ENCODE measurements at regions not wholly inside any gene's neighbourhood (a gene's known extent, or its start where the extent isn't known, plus 50 kb on each side); places are given as distances from the start of the nearest gene placed in this dataset.

DNA sequence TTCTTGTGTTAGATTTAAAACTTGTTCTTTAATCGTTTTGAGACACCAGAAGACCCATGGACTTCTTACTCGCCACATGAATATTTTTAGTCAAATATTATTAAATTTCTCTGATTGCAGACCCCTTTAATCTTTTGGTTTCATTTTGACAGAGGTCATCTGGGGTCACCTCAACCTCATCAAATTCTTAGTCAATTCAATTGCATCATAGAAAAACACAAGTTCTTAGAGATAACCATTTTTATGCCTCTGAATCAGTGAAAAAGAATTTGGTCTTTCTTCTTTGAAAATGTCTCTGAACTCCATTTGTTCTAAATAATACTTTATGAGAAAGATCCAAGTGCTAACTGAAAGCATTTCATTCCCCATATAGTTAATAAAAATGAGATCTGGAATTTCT, 55.2 kb upstream of the CBLN4 start:
- no peak for DNase-seq
- in situ Hi-C loops (cut with HindIII; ENCODE audit: low pct_ligation_motif_present, low pct_unique_long_range_greater_than_20kb, low sequenced_read_pairs), result no loop called here

DNA sequence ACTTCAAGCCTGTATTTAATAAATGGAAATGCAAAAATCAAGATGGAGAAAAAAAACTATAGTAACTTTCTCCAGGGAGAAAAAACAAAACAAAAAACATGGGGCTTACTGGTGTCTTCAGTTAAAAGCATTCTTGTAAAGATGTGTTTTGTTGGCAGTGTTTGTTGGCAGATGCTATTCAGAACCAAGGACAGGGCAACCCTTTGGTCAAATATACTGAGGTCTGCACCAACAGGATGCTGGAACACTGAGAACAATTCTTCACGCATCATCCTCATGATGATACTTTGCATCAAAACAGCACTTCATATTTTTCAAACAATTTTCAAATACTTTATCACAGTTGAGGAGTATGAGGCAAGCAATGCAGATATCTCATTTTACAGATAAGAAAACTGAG, 63.7 kb upstream of the CBLN4 start:
- in situ Hi-C loops (cut with HindIII; ENCODE audit: low pct_ligation_motif_present, low pct_unique_long_range_greater_than_20kb, low sequenced_read_pairs), result no loop called here
- no peak for DNase-seq

DNA sequence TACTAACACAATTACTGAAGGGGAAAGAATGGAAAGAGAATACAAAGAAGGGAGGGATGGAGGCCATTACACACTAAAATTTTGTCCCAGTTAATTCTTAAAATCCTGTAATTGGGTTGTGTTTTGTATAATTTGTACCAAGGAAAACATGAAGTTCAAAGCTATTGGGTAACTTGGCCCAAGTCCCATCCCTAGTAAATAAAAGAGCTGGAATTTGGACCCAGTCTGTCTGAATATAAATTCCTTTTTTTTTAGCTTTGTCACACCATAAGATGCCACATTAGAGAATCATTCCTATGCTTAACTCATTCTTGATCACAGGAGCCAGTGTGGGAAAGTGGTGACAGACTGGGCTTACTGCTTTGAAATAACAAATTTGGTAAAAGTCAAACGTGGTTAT, 66.8 kb upstream of the CBLN4 start:
- no peak for DNase-seq
- in situ Hi-C loops (cut with HindIII; ENCODE audit: low pct_ligation_motif_present, low pct_unique_long_range_greater_than_20kb, low sequenced_read_pairs), result no loop called here

DNA sequence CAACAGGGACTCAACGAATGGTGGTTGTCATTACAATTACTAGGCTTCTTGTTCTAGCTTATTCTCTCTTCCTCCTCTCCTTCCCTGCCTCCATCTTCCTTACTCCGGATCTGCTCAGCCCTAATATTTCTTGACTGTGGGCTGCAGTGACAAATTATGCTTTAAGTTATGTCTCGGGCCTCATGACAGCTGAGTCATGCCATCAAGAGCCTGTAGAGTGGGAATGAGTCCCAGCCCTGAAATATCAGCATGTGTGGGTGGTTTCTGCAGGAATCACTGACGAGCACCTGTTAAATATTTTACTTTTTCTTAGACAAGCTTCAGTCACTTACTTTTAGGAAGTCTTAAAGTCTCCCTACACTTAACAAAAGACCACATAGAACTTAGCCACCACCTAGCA, 83.1 kb upstream of the CBLN4 start:
- in situ Hi-C loops (cut with HindIII; ENCODE audit: low pct_ligation_motif_present, low pct_unique_long_range_greater_than_20kb, low sequenced_read_pairs), result no loop called here
- DNase-seq, result no peak

DNA sequence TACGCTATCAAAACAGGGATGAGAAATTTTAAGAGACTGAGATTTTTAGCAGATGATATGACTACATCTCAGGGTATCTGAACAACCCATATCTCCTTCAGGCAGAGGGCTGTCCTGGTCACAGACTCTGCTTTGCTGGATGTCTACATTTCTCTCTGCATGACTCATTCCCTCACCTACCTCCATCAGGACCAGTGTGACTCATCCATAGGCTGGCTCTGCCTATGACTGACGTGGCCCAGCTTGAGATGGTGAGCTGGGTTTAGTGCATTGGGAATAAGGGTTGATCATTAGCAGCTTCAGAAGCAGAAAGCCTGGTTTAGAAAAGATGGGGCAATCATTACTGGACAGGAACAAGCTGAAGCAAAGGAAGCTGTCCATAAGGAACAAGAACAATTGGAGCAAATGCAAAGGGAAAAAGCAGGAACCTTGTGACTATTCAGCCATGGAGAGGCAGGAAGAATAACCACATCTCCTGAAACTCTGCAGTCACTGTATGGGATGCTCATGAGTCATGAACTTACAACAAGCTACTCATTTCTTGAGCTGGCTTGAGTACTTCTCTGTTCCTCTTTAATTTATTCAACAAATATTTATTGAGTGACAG, 86.4 kb upstream of the CBLN4 start:
- peak; percentile 36 for DNase-seq
- in situ Hi-C loops (cut with HindIII; ENCODE audit: low pct_ligation_motif_present, low pct_unique_long_range_greater_than_20kb, low sequenced_read_pairs), result no loop called here

DNA sequence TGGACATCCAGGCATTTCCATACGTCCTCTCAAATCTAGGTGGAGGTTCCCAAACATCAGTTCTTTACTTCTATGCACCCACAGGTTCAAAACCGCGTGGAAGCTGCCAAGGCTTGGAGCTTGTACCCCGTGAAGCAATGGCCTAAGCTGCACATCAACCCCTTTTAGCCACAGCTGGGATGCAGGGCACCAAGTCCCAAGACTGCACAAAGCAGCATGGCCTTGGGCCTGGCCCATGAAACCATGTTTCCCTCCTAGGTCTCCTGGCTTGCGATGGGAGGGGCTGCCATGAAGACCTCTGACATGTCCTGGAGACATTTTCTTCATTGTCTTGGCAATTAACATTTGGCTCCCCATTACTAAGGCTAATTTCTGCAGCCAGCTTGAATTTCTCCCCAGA, 88.9 kb upstream of the CBLN4 start:
- no peak for DNase-seq
- in situ Hi-C loops (cut with HindIII; ENCODE audit: low pct_ligation_motif_present, low pct_unique_long_range_greater_than_20kb, low sequenced_read_pairs), result no loop called here

DNA sequence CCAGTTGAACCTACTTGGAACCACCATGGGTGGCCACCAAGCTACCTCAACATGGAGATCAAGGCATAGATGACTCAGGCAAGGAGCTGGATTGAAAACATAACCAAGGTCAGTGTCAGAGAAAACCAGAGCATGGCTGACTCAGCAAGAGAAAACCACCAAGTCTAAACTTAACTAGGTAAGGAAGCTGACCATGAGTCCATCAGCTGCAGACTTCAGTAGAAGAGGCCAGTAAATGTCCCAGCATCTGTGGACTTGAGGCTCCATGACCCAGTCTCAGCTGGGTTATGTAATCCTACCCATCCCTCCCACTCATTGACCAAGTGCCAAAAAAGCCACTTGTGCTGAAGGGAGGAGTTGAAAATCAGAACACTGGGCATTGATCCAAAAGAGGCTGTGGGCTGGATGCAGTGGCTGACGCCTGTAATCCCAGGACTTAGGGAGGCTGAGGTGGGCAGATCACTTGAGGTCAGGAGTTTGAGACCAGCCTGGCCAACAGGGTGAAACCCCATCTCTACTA, 93.7 kb upstream of the CBLN4 start:
- in situ Hi-C loops (cut with HindIII; ENCODE audit: low pct_ligation_motif_present, low pct_unique_long_range_greater_than_20kb, low sequenced_read_pairs), result no loop called here
- no peak for DNase-seq

DNA sequence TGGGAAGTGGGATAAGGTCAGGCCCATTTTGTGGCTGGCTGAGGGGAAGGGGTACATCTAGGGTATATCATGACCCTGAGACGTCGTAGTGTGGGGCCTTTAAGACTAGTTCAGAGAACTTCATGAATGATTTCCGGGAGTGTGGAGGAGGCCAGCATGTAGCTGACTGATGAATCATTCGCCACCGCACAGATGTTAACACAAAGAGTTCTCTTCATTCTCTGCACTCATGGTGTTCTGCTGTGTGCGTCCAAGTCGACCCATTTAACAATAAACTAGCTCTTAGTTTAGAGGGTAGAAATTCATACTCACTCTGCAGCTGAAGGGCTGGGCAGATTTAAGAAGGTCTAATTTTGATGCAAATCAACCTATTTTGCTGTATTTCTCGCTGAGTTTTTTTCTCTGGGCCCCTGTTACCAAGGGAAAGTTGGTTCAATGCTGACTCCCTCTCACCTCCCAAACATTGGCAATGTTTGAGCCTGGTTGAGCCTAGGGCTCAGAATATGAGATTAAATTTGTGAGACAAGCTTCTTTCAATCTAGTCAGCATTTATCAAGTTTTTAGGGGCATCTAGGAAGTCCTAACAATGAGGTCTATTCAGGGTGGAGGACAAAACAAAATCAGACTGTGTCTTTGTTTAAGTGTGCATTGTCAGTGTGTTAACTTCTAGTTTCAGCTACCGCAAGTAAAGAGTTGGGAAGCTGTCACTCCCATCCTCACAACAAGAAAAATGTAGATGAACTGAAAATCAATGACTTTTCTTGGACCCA, 106.8 kb upstream of the CBLN4 start:
- DNase-seq, result no peak
- in situ Hi-C loops (cut with HindIII; ENCODE audit: low pct_ligation_motif_present, low pct_unique_long_range_greater_than_20kb, low sequenced_read_pairs), result no loop called here

DNA sequence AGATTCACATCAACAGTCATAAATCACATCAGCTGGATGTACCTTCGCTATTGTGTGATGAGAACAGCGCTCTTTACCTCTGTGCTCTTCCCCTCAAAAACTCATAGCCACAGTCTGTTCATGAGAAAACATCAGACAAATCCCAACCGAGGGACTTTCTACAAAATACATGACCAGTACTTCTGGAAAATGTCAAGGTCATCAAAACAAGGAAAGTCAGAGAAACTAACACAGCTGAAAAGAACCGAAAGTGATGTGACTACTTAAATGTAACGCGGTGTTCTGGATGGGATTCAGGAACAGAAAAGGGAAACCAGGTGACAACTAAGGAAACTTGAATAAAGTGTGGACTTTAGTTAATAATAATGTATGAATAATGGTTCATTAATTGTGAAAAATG, 112.0 kb upstream of the CBLN4 start:
- in situ Hi-C loops (cut with HindIII; ENCODE audit: low pct_ligation_motif_present, low pct_unique_long_range_greater_than_20kb, low sequenced_read_pairs), result no loop called here

DNA sequence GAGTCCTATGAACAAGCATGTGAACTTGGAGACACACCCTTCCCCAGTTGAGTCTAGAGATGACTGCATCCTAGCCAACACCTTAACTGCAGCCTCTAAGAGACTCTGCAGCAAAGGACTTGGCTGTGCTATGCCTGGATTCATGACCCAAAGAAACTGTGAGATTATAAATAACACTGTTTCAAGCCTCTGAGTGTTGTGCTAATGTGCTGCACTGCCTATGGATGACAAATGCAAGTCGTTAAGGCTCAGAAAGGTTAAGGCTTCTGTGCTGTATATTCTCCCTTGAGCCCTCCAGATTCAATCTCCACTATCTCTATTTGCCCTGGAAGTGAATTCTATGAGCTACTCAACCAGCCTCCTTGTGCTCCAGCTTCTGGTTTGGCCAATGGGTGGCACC, 116.5 kb upstream of the CBLN4 start:
- in situ Hi-C loops (cut with HindIII; ENCODE audit: low pct_ligation_motif_present, low pct_unique_long_range_greater_than_20kb, low sequenced_read_pairs), result no loop called here
- no peak for DNase-seq

More for the DNA sequence above, 112.0 kb upstream of the CBLN4 start:
- DNase-seq, result no peak

DNA sequence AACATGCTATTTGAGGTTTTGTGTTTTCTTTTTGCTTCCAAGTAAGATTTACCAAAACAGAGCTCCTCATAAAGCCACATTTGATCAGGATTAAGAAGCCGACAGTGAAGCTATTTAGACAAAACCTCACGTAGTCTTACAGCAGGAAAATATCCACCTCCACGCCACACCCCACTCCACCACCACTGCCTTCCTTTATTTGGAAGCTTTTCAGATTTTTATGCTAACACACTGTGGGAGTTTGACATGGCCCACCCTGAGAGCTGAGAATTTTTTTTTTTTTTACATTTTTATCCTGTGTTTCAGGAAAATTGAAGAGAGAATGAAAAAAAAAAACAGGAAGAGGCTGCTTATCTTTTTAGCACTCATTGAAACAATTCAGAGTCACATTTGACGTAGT, 104.8 kb upstream of the MC3R start:
- DNase-seq, result no peak
- in situ Hi-C loops (cut with HindIII; ENCODE audit: low pct_ligation_motif_present, low pct_unique_long_range_greater_than_20kb, low sequenced_read_pairs), result no loop called here

DNA sequence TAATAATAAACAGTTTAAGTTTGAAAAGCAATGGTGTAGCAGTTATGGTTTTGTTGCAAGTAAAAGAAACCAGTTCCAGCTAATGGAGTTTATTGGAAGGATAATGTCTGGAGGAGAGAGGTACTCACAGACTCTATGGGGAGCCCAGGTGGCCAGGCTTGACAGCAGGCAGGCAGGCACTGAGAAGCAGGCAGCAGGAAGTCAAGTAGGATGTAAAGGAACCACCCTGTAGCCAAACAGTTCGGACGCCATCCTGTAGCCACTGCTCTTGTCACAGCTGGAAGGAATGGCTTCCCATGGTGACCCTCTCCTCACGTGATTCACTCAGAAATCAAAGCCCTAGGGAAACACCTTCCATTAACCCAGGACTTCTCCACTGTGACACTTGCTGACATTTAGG, 96.7 kb upstream of the MC3R start:
- in situ Hi-C loops (cut with HindIII; ENCODE audit: low pct_ligation_motif_present, low pct_unique_long_range_greater_than_20kb, low sequenced_read_pairs), result no loop called here
- DNase-seq, result no peak

DNA sequence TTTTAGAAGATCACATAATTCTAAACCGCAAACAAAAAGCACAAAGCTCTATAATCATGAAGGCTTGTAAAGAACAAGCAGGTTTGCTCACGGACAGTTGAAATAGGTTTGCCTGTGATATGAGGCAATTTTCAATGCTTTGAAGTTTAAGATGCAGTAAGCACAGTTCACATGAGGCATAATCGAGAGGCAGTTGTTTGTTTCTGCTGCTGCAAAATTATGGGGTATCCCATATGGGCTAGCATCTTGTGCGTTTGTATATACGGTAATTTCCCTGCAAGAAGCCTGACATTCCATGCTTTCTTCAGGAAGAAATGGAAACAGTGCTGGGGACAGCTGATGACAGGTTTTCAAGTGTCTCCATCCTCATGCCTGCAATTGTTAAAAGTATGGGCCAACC, 94.6 kb upstream of the MC3R start:
- in situ Hi-C loops (cut with HindIII; ENCODE audit: low pct_ligation_motif_present, low pct_unique_long_range_greater_than_20kb, low sequenced_read_pairs), result no loop called here
- no peak for DNase-seq

DNA sequence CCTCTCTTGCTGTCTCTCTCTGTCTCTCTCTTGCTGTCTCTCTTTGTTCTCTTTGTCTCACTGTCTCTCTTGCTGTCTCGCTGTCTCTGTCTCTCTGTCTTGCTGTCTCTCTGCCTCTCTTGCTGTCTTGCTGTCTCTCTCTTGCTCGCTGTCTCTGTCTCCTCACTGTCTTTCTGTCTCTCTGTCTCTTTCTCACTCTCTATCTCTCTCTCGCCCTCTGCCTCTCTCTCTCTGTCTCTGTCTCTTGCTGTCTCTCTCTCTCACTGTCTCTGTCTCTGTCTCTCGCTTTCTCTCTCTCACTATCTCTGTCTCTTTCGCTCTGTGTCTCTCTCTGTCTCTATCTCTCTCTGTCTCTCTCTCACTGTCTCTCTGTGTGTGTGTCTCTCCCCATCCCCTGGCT, 92.9 kb upstream of the MC3R start:
- in situ Hi-C loops (cut with HindIII; ENCODE audit: low pct_ligation_motif_present, low pct_unique_long_range_greater_than_20kb, low sequenced_read_pairs), result no loop called here
- no peak for DNase-seq

DNA sequence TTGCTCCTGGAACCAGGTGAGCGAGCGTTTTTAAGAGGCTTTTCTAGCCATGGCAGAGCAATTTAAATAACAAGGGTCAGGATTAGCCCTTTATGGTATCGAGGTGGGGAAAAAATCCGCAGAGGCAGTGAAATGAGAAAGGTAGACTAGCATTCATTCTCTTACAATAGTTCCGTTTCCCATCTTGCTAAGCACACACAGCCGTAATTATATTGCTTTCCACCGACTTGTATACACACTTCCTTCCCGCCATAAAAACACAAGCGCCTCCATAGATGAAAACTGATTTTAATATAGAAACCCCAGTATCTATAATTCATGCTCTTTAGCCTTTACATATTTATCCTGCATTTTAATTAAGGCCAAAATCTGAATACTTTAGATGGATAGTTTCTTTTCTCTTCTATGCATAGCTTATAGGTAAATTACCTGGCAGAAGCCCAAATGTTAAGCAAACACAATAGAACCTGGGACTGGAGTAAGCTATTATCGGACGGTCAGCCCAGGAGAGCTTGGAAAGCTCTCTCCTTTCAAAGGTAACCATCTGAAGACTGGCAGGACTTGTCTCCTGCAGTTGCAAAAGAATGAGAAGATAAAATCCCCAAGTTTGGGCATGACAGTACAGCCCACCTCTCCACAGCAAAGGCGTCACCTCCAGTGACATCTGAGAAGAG, 90.9 kb upstream of the MC3R start:
- in situ Hi-C loops (cut with HindIII; ENCODE audit: low pct_ligation_motif_present, low pct_unique_long_range_greater_than_20kb, low sequenced_read_pairs), result no loop called here
- no peak for DNase-seq

DNA sequence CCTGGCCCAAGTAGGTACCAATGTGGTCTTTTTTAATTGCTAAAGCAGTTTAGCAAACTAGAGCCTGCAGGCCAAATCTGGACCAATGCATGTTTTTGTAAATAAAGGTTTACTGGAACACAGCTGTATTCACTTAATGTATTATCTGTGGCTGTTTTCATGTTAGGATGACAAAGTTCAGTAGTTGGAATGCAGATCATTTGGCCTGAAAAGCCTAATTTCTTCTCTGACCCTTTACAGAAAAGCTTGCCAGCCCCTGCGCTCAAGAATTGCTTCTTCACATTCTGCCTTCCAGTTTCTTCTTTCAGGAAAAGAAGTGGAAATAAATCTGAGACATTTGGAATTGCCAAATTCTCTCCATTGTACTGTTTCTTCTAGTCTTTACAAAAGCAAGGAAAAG, 90.0 kb upstream of the MC3R start:
- in situ Hi-C loops (cut with HindIII; ENCODE audit: low pct_ligation_motif_present, low pct_unique_long_range_greater_than_20kb, low sequenced_read_pairs), result no loop called here
- no peak for DNase-seq

DNA sequence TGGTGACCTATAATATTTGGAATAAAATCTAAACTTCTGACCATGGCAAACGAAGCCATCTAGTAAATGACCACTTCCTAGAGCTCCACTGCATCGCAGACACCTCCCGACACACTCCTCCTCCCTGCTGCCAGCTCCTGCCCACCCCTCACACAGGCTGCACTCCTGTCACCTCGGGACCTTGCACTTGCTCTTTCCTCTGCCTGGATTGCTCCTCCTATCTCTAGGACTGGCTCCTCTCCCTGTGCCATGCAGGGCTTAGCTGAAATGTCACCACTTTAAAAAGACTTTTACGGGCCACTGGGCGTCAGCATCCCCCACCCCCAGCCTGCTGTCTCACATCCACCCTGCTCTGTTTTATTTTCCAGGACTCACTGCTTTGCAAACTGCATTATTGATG, 87.6 kb upstream of the MC3R start:
- in situ Hi-C loops (cut with HindIII; ENCODE audit: low pct_ligation_motif_present, low pct_unique_long_range_greater_than_20kb, low sequenced_read_pairs), result no loop called here

DNA sequence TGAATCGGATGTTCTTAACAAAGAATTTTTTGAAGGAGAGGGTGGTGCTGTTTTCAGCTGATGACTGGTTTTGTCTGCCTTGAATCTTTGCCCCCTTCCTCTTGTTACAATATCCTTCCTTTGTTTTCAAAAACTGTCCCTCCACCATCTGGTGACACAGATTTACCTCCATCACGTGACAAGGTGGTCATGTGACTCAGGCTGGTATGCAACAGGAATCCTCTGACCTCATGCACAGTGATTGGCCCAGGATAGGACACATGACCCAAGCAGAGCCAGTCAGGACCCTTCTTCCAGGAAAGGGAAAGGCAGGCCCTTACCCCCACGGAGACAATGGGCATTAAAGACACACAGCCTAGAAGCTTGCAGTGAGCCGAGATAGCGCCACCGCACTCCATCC, 84.7 kb upstream of the MC3R start:
- in situ Hi-C loops (cut with HindIII; ENCODE audit: low pct_ligation_motif_present, low pct_unique_long_range_greater_than_20kb, low sequenced_read_pairs), result no loop called here
- DNase-seq, result no peak

More for the DNA sequence above, 87.6 kb upstream of the MC3R start:
- no peak for DNase-seq

DNA sequence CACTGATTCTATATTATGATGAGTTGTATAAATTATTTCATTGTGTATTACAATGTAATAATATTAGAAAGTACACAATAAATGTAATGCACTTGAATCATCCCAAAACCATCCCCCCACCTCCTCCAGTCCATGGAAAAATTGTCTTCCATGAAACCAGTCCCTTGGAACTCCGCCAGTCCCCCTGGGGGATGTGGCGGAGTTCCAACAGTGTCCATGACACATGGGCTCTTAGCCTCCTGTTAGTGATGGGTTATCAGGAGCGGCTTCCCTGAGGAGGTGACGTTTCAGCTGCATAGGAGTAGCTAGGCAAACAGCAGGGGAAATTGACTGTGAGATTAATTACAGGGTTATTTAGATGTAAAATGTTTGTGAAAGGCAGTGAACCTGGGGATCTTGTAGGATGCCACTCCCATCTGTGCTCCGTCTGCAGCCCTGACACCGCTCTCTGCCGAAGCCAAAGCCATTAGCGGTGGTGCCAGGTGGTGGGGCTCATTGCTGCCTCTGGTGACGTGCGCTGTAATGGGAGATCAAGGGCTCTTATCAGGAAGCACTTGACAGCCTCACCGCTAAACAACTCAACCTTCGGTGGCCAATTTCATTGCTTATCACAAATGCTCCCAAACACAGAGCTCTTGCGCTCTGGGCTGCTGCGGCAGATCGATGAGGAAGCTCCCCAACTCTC, 81.6 kb upstream of the MC3R start:
- in situ Hi-C loops (cut with HindIII; ENCODE audit: low pct_ligation_motif_present, low pct_unique_long_range_greater_than_20kb, low sequenced_read_pairs), result no loop called here
- DNase-seq, result no peak

Data from ACHN (cell line).